ENCODE measurements at regions not wholly inside any gene's neighbourhood (a gene's known extent, or its start where the extent isn't known, plus 50 kb on each side); places are given as distances from the start of the nearest gene placed in this dataset.

DNA sequence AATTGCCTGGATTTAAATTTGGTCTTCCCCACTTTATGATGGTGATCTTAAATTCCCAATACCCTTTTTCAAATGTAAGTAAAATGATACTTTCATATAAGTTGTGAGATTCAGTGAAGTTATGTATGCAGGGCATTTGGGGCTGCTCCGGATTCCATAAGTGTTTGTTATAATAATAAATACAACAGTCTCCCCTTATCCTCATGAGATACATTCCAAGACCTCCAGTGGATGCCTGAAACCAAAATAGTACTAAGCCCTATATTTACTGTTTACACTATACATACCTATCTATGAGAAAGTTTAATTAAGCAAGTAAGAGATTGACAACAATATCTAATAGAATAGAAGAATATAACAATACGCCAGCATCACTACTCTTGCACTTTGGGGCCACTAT lies 2237.8 kb downstream of the PCDH9 start:
- TF ChIP-seq, protein P1, sequence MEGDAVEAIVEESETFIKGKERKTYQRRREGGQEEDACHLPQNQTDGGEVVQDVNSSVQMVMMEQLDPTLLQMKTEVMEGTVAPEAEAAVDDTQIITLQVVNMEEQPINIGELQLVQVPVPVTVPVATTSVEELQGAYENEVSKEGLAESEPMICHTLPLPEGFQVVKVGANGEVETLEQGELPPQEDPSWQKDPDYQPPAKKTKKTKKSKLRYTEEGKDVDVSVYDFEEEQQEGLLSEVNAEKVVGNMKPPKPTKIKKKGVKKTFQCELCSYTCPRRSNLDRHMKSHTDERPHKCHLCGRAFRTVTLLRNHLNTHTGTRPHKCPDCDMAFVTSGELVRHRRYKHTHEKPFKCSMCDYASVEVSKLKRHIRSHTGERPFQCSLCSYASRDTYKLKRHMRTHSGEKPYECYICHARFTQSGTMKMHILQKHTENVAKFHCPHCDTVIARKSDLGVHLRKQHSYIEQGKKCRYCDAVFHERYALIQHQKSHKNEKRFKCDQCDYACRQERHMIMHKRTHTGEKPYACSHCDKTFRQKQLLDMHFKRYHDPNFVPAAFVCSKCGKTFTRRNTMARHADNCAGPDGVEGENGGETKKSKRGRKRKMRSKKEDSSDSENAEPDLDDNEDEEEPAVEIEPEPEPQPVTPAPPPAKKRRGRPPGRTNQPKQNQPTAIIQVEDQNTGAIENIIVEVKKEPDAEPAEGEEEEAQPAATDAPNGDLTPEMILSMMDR (conservative IDR thresholded peaks at IDR 0.05; ENCODE audit: control insufficient read depth, insufficient read depth, low read depth, low read length): no peak
- no peak for DNase-seq (ENCODE audit: low read depth)
- H3K4me3 ChIP-seq (ENCODE audit: control insufficient read depth, low read depth, low read length): no peak overlapping the region

GRCh38 chr13:64985075-64985474 lies 2245.1 kb downstream of the PCDH9 start:
- TF ChIP-seq, protein P1 (conservative IDR thresholded peaks at IDR 0.05; ENCODE audit: control insufficient read depth, insufficient read depth, low read depth, low read length): no peak
- DNase-seq (ENCODE audit: low read depth): no peak
- no peak overlapping the region for H3K4me3 ChIP-seq (ENCODE audit: control insufficient read depth, low read depth, low read length)

- H3K4me3 ChIP-seq (ENCODE audit: control insufficient read depth, low read depth, low read length): no peak overlapping the region
- TF ChIP-seq, protein P1 (conservative IDR thresholded peaks at IDR 0.05; ENCODE audit: control insufficient read depth, insufficient read depth, low read depth, low read length): no peak
- DNase-seq (ENCODE audit: low read depth): no peak
These were observed 2267.7 kb downstream of the PCDH9 start for GRCh38 chr13:64962404-64962803.

- TF ChIP-seq, protein P1 (conservative IDR thresholded peaks at IDR 0.05; ENCODE audit: control insufficient read depth, insufficient read depth, low read depth, low read length): no peak
- no peak overlapping the region for H3K4me3 ChIP-seq (ENCODE audit: control insufficient read depth, low read depth, low read length)
- DNase-seq (ENCODE audit: low read depth): no peak
These were observed 2270.9 kb downstream of the PCDH9 start for GRCh38 chr13:64959276-64959675.

- TF ChIP-seq, protein P1 (conservative IDR thresholded peaks at IDR 0.05; ENCODE audit: control insufficient read depth, insufficient read depth, low read depth, low read length): no peak
- no peak for DNase-seq (ENCODE audit: low read depth)
- no peak overlapping the region for H3K4me3 ChIP-seq (ENCODE audit: control insufficient read depth, low read depth, low read length)
These were observed 2272.0 kb downstream of the PCDH9 start for GRCh38 chr13:64958106-64958505.

GRCh38 chr13:64938660-64939059 lies 2291.5 kb downstream of the PCDH9 start:
- H3K4me3 ChIP-seq (ENCODE audit: control insufficient read depth, low read depth, low read length): no peak overlapping the region
- DNase-seq (ENCODE audit: low read depth): no peak
- TF ChIP-seq, protein P1 (conservative IDR thresholded peaks at IDR 0.05; ENCODE audit: control insufficient read depth, insufficient read depth, low read depth, low read length): no peak

- TF ChIP-seq, protein P1 (conservative IDR thresholded peaks at IDR 0.05; ENCODE audit: control insufficient read depth, insufficient read depth, low read depth, low read length): no peak
- no peak for DNase-seq (ENCODE audit: low read depth)
- no peak overlapping the region for H3K4me3 ChIP-seq (ENCODE audit: control insufficient read depth, low read depth, low read length)
These were observed 2292.8 kb downstream of the PCDH9 start for GRCh38 chr13:64937302-64937701.

Data from fibroblast of mammary gland (primary cell).